Activated CD4-positive, CD25-positive, alpha-beta regulatory T cell treated with anti-CD3 and anti-CD28 coated beads, Interleukin-2, amount 50 U/mL, for 16 hours (primary cell): ENCODE measurements at regions not wholly inside any gene's neighbourhood (a gene's known extent, or its start where the extent isn't known, plus 50 kb on each side); places are given as distances from the start of the nearest gene placed in this dataset.
"Not testable (repeated sequence)": the region's sequence is repeated elsewhere in the genome, so short reads cannot be mapped to it uniquely, and the experiment has no call there.

ENCODE experiments used
- DNase-seq: peaks from one replicate; pipeline ENCODE4 v3.0.0-alpha.2; 2020; ENCODE audit warnings: low read depth, low spot score

DNA sequence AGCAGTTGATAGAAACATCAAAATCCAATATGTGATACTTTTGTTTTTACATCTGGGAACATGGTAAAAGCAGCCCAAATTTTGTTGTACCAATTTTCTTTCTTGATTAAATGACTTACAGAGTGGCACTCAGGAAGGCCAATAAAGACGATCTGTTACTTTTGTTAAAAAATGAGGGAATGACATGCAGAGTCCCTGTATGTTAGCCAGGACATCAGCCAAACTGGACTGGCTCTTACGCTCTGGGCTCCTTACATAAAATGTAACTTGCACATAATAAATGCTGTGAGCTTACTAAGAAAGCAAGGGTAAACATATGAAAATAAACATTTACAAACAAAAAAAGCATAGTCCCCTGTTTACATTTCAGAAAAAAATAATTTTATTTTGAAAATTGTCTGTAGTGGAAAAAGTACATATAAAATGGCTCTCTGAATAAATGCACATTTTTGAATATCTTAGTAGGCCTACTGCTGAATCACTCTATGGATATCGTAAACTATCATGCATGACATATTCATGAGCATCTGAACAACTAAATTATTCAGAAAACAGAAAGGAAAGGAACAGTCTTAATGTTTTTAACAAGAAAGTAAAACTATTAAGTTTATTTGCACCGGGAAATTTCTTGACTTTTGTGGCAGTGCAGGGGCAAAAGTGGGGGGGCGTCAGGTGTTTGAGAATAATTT lies 534.5 kb downstream of the KCTD12 start:
- DNase-seq, result no peak

DNA sequence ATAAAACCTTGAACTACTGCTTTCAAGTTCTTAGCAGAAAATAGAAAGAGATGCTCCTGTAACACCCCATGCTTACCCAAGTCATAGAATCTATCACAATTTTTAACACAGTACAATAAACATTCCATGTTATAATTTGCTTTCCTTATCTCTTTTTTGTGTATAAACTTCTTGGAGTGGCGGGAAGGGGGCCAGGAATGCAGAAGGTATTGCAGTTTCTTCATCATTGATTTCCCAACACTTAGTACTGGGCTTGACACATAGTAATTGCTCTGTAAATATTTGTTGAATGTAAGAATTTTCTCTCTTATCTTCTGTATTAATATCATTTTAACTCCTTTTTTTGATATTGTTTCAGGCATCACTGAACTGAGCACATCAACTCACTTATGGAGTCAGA lies 535.8 kb downstream of the KCTD12 start:
- no peak for DNase-seq

DNA sequence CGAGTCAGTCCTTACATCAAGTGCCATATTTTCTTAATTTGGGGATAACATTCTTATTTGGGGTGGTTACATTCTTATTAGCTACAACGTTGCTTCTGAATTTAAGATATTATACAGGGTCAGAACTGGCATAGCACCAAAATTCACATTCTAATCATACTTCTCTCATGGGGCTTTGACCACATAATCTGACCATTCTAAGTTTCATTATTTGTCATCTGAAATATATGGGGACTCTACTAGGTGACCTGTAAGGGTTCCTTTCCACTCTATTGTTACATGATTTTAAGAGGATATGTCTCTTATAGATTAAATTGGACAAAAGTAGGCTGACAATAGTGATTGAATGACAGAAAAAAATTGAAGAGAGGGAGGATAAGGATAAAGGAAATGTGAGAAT lies 536.5 kb downstream of the KCTD12 start:
- no peak for DNase-seq

DNA sequence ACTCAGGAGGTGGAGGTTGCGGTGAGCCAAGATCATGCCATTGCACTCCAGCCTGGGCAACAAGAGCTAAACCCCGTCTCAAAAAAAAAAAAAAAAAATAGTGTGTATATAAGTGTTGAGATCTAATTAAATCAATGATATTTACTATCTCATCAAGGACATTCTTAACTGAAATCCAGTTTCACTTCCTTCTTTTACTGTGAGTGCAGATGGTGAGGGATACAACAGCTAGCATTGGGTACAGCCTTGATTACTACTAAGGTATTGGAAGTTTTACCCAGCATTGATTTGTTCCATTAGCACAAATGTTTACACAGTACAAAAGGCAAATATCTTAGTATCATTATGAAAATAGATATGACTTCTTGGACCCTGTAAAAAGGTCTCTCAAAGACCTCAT lies 546.6 kb downstream of the KCTD12 start:
- no peak for DNase-seq

DNA sequence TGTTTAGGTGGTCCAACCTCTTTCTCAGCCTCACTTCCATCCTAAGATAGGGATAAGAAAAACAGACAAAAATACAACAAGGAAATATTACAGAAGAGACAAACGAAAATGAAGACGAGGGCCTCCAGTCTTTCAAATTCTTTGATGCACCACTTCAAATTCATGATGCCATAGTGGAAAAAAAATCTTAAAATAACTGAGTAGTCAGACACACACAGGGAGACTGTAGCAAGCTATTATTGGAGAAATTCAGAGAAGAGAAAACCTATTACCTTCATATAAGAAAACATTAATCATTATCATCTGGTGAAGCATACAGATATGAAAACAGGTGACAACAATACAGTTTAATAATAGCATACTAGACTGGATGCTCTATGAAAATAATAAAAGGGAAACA lies 548.2 kb downstream of the KCTD12 start:
- no peak for DNase-seq

DNA sequence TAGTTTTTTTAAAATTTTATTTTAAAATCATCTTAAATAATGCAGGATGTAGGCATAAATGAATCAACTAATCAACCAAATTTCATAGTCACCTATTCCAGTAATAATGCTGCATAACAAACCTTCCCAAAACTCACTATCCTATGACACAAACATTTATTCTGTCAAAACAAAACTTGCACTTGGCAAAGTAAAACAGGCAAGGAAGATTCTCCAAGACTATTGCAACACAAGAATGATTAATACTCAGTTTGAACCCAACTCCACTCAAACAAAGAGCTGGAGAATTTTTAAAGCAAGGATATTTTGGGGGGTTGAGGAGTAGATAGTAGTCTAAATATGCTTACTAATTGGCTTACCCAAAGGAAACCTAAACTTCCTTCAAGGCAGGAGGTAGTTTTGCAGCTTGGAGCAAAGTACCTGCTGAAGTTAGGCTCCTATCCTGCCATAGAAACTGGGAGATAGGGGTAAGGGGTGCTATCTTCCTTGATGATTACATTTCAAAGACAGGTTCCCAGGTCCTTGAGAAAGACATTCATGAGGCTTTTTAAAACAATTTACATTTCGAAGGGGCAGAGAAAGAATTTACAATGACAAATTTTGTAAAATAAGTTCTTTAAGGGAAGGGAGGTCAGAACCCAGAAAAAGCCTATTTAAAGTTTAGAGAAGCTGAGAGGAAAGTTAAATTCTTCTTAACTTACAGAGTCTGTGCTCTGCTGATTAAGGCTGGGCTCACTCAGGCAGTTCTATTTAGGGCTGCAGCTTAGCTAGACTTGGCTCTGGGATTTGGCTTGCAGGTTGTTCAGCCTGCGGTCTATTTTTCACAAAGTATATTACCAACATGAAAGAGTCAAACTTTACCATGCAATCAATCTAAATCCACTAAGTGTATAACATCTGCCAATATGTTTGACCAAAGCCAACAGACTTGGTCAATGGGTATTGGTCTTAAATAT lies 549.0 kb downstream of the KCTD12 start:
- DNase-seq, result no peak

DNA sequence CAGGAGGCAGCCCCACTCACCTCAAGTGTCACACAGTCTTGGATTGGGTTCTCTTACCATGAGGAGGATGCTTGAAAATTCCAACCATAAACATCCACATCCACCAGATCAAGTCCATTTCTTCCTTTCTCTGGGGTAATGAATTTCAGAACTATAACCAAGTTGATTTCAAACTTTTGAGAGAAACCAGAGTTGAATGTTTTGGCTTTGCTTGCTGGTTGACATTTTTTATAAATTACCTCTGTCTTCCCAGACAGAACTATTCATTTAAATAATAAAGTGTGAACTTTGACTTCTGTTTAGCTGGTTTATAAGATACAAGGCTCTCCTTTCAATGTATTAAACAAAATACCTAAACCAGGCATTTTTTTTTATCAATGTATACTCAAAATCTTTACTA lies 550.7 kb downstream of the KCTD12 start:
- no peak for DNase-seq

DNA sequence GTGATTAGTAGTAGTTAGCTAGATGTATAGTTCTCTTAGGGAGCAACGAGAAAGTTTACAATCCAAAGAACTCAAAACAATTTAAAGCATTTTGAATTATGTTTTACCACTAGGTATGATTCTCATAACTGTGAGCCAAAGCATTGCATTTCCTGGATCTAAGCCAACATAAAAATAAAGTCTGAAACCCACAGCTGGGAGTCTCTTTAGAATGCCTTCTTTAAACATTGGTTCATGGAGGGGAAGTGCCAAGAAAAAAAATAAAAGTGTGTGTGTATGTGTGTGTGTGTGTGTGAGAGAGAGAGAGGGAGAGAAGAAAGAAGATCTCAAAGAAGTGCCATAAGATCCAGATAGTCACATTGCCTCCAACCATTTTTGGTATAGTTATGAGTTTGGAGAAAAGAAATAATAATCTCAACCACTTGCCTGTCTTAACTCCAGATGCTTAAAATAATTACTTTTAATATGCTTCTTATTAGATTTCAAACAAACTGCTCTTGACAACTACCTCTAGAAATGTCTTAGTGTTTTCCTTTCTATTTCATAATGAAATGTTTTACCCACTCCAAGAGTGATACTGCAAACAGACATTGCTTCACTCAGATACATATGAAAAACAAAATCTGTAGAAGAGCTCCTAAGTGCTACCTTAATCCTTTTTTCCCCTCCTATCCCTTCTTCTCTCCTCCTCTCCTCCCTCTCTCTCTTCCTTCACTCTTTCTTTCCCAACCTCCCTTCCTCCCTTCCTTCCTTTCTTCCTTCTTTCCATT lies 554.1 kb downstream of the KCTD12 start:
- DNase-seq, result no peak

DNA sequence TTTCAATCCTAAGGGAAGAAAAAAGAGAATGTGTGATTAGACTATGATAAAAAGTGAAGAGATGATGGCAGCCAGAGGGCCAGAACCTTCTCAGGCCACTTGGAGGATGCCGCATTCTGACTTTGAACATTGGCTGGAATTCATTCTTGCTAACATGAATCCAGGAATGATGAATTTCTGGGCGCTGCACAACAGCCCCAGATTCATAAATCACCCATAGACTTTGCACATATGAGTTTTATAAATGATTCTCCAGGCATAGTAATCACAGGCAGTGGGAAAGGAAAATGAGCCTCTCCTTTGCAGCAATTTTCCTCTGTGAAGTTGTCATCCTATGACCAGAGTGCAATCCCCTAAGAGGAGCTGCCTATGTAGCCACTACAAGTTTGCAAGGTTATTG lies 555.4 kb downstream of the KCTD12 start:
- no peak for DNase-seq

DNA sequence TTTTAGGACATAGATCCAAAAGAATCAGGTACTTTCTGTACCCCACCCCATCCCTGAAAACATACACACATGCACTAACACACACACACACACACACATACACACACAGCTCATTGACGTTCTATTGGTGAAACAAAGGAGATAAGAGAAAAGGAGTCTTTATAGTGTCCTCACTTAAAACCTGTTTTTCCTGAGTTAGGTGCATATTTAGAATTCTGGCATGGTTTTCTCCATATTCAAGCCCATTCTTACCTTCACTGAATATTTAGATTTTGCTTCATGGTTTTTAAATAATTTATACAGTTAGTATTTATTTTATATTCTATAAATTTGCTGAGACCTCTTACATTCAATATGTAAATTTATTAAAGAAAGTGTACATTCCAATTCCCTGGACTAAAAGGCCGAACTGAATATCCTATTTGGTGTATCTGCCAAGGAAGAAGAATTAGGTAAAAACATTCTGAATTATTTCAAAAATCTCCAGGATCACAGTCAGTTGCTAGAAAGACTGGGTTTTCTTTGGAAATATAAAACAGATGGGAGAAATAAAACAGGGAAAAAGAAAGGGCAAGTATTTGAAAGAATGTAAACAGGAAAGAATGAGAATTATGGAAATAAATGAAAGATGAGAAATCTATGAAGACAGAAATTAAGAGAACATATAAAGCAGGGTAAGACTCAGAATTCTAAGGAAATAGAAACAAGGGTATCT lies 556.2 kb downstream of the KCTD12 start:
- no peak for DNase-seq

DNA sequence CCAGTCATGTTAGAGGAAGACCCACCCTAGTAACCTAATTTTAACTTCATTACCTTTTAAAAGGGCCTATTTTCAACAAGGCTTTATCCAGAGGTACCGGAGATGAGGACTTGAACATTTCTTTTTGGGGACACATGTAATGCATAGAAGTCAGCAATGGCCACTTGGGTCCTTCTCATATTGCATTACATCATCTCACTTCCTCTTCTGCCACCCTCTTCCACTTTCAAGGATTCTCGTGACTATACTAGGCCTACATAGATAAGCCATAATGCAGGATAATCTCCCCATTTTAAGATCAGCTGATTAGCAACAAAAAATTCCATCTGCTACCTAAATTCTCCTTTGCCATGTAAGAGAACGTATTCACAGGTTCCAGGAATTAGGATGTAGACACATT lies 557.2 kb downstream of the KCTD12 start:
- no peak for DNase-seq

DNA sequence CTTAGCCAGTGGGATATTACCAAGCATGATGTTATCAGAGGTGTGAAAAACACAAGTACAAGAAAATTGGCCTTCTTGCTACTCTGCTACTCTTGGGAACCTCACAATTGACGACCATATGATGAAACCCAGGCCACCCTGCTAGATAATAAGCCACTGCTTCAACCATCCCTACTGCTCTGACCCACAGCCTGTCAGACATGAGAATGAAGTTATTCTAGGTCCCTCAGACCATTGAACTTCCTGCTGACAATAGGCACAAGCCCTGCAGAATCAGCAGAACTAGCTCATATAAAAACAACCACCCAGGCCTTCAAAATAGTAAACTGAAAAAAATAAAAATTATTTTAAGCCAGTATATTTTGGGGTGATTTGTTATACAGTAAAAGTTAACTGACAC lies 559.9 kb downstream of the KCTD12 start:
- DNase-seq, result no peak

DNA sequence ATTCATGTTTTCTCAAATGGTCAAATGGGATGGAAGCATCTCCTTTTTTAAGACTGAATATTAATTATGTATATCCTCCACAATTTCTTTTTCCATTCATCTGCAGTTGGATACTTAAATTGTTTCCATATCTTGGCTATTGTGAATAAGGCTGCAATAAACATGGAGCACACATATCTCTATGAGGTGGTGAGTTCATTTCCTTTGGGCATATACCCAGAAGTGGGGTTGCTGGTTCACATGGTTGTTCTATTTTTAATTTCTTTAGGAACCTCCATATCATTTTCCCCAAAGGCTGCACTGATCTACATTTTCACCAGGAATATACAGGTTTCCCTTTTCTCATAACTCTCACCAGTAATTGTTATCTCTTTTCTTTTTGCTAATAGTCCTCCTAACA lies 566.3 kb downstream of the KCTD12 start:
- DNase-seq, result no peak

DNA sequence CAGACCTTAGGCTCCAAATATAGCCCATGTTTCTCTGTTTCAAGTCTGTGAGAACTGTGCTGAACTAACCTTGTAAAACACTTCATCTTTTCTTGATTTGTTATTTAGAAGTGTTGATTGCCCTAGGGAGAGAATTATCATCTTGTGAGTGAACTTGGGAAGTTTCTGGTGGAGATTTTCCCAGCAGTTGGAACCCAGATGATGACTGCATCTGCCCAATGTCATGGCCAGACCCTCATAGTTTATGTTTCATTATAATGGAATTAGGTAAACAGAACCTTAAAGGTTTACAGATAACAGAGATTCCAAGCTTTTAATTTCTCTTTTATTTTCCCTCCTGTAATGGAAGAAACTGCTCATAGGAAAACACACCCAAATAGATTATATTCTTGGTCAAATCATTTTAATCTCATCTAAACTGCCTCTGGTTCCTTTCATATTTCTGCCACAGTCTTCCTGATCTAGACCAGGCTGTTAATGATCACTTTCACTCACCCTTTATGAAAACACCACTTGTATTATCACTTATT lies 569.1 kb downstream of the KCTD12 start:
- no peak for DNase-seq

DNA sequence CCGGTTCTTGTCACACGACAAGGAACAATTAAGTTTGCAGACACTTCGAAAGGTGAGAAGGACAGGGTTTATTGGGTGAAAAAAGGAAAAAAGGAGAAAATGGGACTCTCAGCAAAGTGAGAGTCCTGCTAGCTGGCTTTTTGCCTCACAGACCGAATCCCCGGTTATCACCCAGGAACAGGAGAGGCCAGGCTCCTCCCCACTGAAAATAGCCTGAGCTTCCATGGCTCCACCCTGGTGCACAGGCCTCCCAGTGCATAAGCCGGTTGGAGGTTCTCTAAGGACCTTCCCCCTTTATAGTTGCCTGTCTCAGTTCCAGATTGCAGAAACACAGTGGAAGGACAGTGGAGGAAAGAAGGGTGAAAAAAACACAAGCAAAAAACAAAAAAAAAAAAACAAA lies 571.7 kb downstream of the KCTD12 start:
- no peak for DNase-seq

DNA sequence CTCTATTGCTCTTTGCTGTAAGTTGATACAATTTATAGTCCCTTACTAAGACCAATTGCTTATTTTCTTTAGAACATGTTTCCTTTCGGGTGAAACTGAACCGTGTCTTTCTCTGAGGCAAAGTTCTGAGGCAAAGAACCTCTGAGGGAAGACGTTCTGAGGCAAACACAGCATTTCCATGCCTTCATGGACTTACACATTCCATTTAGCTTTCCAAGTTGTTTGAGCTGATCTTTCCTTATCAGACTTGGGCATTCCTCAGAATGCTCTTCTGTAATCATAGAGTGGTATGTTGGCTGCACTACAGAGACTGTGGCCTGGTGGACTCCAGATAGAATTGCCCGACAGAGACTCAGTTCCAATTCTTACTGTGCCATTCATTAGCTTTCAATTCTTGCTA lies 579.1 kb downstream of the KCTD12 start:
- no peak for DNase-seq

DNA sequence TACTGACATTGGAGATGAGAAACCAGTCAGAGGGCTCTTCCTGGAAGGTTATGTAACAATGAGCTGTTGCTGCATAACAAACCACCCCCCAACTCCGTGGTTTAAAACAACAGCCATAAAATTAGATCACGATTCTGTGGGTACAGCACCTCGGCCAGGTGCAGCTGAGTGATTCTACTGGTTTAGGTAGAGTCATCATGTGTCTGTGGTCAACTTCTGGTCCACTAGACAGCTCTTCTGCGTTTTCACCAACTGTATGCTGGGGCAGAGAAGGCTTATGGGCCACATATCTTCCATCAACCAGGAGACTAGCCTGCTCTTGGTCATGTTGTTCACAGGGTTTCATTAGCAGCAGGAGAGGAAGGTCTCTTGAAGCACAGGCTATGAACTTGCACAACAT lies 585.5 kb downstream of the KCTD12 start:
- DNase-seq, result no peak

DNA sequence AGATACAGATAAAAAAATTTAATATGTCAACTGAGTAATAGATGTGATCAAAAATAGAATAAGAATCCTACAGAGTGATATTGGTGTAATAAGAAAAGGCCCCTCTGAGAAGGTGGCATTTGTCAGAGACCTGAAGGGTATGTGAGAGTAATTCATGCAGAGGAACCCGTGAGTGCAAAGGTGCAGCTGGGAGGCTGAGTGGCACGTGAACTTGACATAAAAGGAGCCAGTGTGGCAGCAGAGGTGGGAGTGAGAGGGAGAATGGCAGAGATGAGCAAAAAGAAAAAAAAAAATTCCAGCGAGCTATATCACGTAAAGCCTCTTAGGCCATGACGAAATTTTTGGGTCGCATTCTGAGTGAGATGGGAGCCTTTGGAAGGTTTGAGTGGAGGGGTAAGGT lies 588.9 kb downstream of the KCTD12 start:
- no peak for DNase-seq

DNA sequence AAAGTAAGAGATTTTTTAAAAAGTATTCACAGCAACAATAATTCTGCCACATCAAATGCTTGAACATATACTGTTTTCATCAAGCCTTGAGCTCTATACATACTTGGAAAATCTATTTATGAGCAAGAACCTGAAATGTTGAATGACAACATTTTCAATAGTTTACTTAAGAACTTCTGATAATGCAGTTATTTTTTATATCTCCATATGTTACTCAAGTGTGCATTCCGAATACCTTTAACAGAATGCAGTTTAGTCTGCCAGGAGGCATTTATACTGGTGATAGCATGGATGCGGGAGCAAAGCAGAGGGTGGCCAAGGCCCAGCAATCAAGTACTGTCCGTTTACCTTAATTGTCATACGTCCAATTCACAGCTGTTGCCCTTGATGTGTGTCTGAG lies 589.5 kb downstream of the KCTD12 start:
- DNase-seq, result no peak

DNA sequence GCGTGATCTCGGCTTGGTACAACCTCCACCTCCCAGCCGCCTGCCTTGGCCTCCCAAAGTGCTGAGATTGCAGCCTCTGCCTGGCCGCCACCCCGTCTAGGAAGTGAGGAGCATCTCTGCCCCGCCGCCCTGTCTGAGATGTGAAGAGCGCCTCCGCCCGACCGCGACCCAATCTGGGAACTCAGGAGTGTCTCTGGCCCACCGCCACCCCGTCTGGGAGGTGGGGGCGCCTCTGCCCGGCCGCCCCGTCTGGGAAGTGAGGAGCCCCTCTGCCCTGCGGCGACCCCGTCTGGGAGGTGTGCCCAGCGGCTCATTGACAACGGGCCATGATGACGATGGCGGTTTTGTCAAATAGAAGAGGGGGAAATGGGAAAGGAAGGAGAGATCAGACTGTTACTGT lies 591.2 kb downstream of the KCTD12 start:
- not testable (repeated sequence) for DNase-seq

DNA sequence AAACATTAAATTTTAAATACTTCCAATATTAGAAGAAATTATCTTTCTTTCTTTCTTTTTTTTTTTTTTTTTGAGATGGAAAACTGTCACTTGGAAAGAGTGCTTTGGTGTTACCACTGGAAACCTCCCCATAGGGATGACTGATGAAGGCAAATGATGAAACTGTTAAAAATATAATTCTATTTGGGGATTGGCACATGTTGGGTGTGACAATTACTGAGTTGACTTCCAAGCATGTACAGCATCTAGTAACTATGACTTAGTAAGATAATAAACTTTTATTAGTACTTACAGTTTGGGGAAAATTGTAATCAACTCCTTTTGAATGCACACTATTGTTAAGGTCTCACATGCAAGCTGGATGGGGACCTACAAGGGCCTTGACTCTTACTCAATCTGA lies 592.5 kb downstream of the KCTD12 start:
- DNase-seq, result no peak
